ENCODE measurements at regions not wholly inside any gene's neighbourhood (a gene's known extent, or its start where the extent isn't known, plus 50 kb on each side); places are given as distances from the start of the nearest gene placed in this dataset.
A peak's percentile ranks its signal among the peaks of the same experiment; 100 is the strongest.
"Not testable (repeated sequence)": the region's sequence is repeated elsewhere in the genome, so short reads cannot be mapped to it uniquely, and the experiment has no call there.

DNA sequence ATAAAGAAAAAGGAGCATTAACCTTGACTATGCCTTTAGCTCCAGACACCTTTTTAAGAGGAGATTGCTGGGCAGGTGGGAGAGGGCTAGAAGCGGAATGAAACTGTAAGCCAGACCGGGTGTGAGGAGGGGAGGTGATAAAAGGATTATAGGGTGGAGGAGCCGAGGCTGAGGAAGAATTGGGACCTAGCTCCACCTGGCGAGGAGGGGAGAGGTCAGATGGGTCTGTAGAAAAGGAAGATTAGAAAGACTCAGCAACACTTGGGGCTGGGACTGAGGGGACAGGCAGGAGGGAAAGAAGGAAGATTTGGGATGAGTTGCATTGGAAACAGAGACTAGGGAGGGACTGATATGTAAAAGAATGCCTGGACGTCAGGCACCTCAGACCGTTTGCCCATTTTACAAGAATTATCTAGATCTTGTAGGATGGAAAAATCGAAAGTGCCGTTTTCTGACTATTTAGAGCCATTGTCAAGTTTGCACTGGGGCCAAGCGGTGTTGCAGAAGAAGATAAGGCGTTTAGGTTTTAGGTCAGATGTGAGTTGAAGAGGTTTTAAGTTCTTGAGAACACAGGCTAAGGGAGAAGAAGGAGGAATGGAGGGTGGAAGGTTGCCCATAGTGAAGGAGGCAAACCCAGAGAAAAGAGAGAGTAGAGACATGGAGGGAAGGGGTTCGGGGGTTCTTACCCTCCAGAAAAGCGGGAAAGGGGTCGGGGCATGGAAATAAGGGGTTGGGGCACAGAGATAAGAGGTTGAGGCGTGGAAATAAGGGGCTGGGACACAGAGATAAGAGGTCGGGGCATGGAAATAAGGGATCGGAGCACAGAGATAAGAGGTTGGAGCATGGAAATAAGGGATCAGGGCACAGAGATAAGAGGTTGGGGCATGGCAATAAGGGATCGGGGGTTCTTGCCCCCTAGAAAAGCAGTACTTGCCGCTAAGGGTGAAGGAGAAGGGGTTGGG is 164.5 kb upstream of the JADE1 start:
- TF ChIP-seq FOXM1 (IDR thresholded peaks at IDR 0.05; ENCODE audit: low read depth) (peak; percentile 92), HDAC1 (IDR thresholded peaks at IDR 0.05) (peak in 1 of 2 experiments; percentile 64; a peak in 2 of 4 replicates)
- TF ChIP-seq FOXM1 (CRISPR knock-in tag; IDR thresholded peaks at IDR 0.05; ENCODE audit: low read depth): not testable (repeated sequence)
